HEK293T (cell line): ENCODE measurements at regions not wholly inside any gene's neighbourhood (a gene's known extent, or its start where the extent isn't known, plus 50 kb on each side); places are given as distances from the start of the nearest gene placed in this dataset.

Source experiments
- CTCF ChIA-PET: fragments of 350-600 bp; formaldehyde crosslinking; extraction: SDS; loops from one replicate; lab custom pipeline; 2021; ENCODE audit warnings: antibody characterized with exemption, inconsistent platforms; lab: Yijun Ruan, JAX
- POLR2A ChIA-PET: fragments of 350-600 bp; formaldehyde crosslinking; extraction: SDS; loops from one replicate; lab custom pipeline; 2020; ENCODE audit warnings: antibody characterized with exemption, inconsistent platforms; lab: Yijun Ruan, JAX
- DNase-seq: peaks from one replicate; pipeline ENCODE4 v3.0.0; 2012; ENCODE audit warnings: mixed read lengths; ENCODE audit errors: extremely low spot score
- ARNT ChIP-seq: fragments of 450-650 bp; IDR thresholded peaks from 2 replicates; pipeline ENCODE4 v1.6.1; 2017; ENCODE audit warnings: mild to moderate bottlenecking
- BHLHE40 ChIP-seq: fragments of 450-650 bp; IDR thresholded peaks from 2 replicates; pipeline ENCODE4 v1.6.1; 2016; ENCODE audit warnings: mild to moderate bottlenecking, moderate library complexity, borderline replicate concordance
- CTBP1 ChIP-seq: fragments of 450-650 bp; IDR thresholded peaks from 2 replicates; pipeline ENCODE4 v1.6.1; 2016; ENCODE audit warnings: borderline replicate concordance
- ELF4 ChIP-seq: fragments of 450-650 bp; IDR thresholded peaks from 2 replicates; pipeline ENCODE4 v1.6.1; 2017; ENCODE audit warnings: antibody characterized with exemption
- FOXA1 ChIP-seq: fragments of 450-650 bp; IDR thresholded peaks from 2 replicates; pipeline ENCODE4 v1.6.1; 2016; ENCODE audit warnings: mild to moderate bottlenecking
- FOXK2 ChIP-seq: fragments of 450-650 bp; IDR thresholded peaks from 2 replicates; pipeline ENCODE4 v1.6.1; 2016; ENCODE audit warnings: mild to moderate bottlenecking
- FOXM1 ChIP-seq: fragments of 450-650 bp; IDR thresholded peaks from 2 replicates; pipeline ENCODE4 v1.6.1; 2017; ENCODE audit warnings: mild to moderate bottlenecking, borderline replicate concordance
- HDGF ChIP-seq: fragments of 450-650 bp; IDR thresholded peaks from 2 replicates; pipeline ENCODE4 v1.6.1; 2017; ENCODE audit warnings: antibody characterized with exemption, borderline replicate concordance
- L3MBTL2 ChIP-seq: fragments of 450-650 bp; conservative IDR thresholded peaks from 2 replicates; pipeline ENCODE4 v1.6.1; 2016; ENCODE audit warnings: mild to moderate bottlenecking
- LEF1 ChIP-seq: fragments of 450-650 bp; IDR thresholded peaks from 2 replicates; pipeline ENCODE4 v1.6.1; 2017; ENCODE audit warnings: mild to moderate bottlenecking, borderline replicate concordance
- NFRKB ChIP-seq: fragments of 450-650 bp; IDR thresholded peaks from 2 replicates; pipeline ENCODE4 v1.6.1; 2016; ENCODE audit warnings: mild to moderate bottlenecking, moderate library complexity
- PKNOX1 ChIP-seq: fragments of 450-650 bp; IDR thresholded peaks from 2 replicates; pipeline ENCODE4 v1.6.1; 2016
- SP1 ChIP-seq: fragments of 450-650 bp; IDR thresholded peaks from 2 replicates; pipeline ENCODE4 v1.6.1; 2017
- SUZ12 ChIP-seq: fragments of 450-650 bp; IDR thresholded peaks from 2 replicates; pipeline ENCODE4 v1.6.1; 2016; ENCODE audit warnings: mild to moderate bottlenecking
- TARDBP ChIP-seq: fragments of 450-650 bp; IDR thresholded peaks from 2 replicates; pipeline ENCODE4 v1.6.1; 2016
- ZNF384 ChIP-seq: fragments of 450-650 bp; IDR thresholded peaks from 2 replicates; pipeline ENCODE4 v1.6.1; 2016

GRCh38 chr3:5319454-5319853 lies 131.9 kb downstream of the EDEM1 start:
- ChIA-PET CTCF (no interaction called here), POLR2A (no interaction called here)
- no peak for DNase-seq
- TF ChIP-seq HDGF (no peak), SUZ12 (no peak), SP1 (no peak), ELF4 (no peak), ARNT (no peak), PKNOX1 (no peak), NFRKB (no peak), LEF1 (no peak), CTBP1 (no peak), L3MBTL2 (no peak), ZNF384 (no peak), FOXA1 (no peak), TARDBP (no peak), FOXK2 (no peak), FOXM1 (no peak)

- CTCF ChIA-PET = no interaction called here
- TF ChIP-seq FOXA1 (no peak), HDGF (no peak), FOXK2 (no peak), SP1 (no peak), L3MBTL2 (no peak), NFRKB (no peak), ARNT (no peak), BHLHE40 (no peak), LEF1 (no peak), TARDBP (no peak), PKNOX1 (no peak), ELF4 (no peak), FOXM1 (no peak), SUZ12 (no peak), ZNF384 (no peak), CTBP1 (no peak)
- POLR2A ChIA-PET = no interaction called here
- no peak for DNase-seq
Observed at GRCh38 chr3:5321666-5322340, 134.3 kb downstream of the EDEM1 start.

- CTCF ChIA-PET = no interaction called here
- no peak for DNase-seq
- no peak for TF ChIP-seq FOXK2
- TF ChIP-seq ELF4 = no peak
- TF ChIP-seq LEF1 = no peak
- TF ChIP-seq CTBP1 = no peak
- TF ChIP-seq ZNF384 = no peak
- TF ChIP-seq BHLHE40 = no peak
- TF ChIP-seq NFRKB = no peak
- TF ChIP-seq TARDBP = no peak
- TF ChIP-seq L3MBTL2 = no peak
- no peak for TF ChIP-seq FOXM1
- no peak for TF ChIP-seq HDGF
- no peak for TF ChIP-seq PKNOX1
- TF ChIP-seq SUZ12 = no peak
- POLR2A ChIA-PET = no interaction called here
Observed at GRCh38 chr3:5324780-5325179, 137.3 kb downstream of the EDEM1 start.

- ChIA-PET CTCF (no interaction called here), POLR2A (no interaction called here)
- no peak for DNase-seq
- TF ChIP-seq FOXK2 = no peak
- no peak for TF ChIP-seq ELF4
- no peak for TF ChIP-seq NFRKB
- TF ChIP-seq CTBP1 = no peak
- no peak for TF ChIP-seq TARDBP
- TF ChIP-seq PKNOX1 = no peak
- TF ChIP-seq ZNF384 = no peak
- no peak for TF ChIP-seq FOXM1
- no peak for TF ChIP-seq L3MBTL2
- TF ChIP-seq FOXA1 = no peak
- TF ChIP-seq ARNT = no peak
- TF ChIP-seq SP1 = no peak
- TF ChIP-seq BHLHE40 = no peak
Observed at GRCh38 chr3:5330152-5330810, 142.8 kb downstream of the EDEM1 start.

- TF ChIP-seq PKNOX1 (no peak), NFRKB (no peak), FOXM1 (no peak), ZNF384 (no peak), FOXA1 (no peak), TARDBP (no peak), HDGF (no peak), ELF4 (no peak), FOXK2 (no peak)
- CTCF ChIA-PET = no interaction called here
- POLR2A ChIA-PET = no interaction called here
- no peak for DNase-seq
Observed at GRCh38 chr3:5331567-5332269, 144.2 kb downstream of the EDEM1 start.
